Globus pallidus (tissue), 1 donor: ENCODE measurements at regions not wholly inside any gene's neighbourhood (a gene's known extent, or its start where the extent isn't known, plus 50 kb on each side); places are given as distances from the start of the nearest gene placed in this dataset.

ENCODE experiments used
- DNase-seq: peaks from one replicate; pipeline ENCODE4 v3.0.0-alpha.2; 2015; ENCODE audit warnings: low spot score

DNA sequence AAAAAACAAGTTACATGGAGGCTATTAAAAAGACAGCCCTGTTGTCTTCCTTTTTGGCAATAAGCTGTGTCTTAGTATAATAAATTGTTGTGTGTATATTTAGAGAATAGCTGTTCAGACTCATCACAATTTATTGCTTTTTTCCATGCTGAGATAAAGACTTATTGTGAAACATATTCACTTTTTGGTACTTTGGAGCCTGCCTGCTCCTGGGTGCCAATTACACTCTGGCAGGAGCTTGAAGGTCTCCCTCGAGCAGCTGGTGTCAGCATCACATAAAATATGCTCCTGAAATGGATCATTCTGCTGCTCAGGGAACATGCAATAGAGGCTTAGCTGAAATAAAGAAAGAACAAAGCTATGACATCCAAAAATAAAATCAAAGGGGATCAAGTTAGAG, 211.6 kb upstream of the DKK2 start:
- no peak for DNase-seq

DNA sequence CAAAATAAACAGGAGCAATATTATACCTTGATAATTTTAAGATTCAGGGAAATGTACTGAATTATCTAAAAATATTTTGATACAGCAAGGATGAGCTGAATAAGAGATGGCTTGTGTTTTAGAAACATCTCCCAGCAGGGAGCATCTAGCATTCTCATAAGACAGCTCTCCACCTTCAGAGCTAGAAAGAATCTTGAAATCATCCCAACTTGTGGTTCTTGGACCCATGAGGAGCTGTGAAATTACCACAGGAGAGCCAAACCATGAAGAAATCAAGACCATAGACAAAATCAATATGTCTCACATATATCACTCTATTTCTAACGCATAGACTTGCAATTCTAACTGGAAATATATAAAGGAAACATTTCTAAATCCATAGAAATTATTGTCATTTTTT, 210.6 kb upstream of the DKK2 start:
- no peak for DNase-seq

DNA sequence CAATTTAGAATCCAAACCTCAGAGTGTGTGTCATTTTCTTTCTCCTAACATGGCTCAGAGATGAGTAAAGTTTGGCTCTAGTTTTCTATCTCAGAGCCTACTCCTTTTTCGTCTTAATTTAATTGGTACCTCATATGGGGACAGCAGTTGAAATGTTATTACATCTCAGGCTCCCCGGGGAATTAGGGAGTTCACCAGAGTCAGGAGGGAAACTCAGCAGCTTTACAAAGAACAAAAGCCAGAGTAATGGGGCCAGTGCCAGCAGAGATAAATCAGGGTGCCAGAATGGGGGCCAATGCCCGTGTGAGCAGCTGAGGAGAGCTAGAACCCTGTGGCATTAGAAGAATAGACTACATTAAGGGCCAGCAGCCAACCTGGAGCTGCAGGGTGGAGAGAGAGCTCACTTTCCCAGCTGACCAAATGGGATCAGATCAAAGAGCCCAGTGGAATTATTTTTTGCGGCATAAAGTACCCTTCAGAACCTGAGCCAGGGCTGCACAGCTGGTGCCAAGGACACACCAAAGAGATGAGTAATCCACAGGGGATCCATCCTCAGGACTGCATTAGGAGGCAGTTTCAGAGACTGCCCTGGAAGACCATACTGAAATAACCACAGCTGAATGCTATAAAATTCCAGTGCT, 207.1 kb upstream of the DKK2 start:
- DNase-seq = no peak

DNA sequence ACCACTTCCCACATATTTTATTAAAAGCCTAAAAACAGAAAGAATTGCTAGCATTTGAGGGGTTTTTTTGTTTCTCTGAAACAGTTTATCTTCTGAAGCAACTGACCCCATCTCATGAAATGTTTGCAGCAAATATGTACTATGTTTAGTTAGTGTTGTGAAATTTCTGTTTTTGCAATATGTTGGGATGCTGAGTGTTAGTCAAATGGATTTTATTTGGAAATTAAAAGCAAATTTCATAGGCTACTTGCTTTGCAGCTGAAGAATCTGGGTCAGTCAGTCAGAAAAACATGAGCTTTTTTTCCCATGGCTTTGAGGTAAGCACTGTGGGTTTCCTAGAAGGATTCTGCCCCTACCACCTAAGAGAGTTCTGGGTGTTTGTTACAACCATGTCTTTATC, 184.9 kb upstream of the DKK2 start:
- DNase-seq = no peak

DNA sequence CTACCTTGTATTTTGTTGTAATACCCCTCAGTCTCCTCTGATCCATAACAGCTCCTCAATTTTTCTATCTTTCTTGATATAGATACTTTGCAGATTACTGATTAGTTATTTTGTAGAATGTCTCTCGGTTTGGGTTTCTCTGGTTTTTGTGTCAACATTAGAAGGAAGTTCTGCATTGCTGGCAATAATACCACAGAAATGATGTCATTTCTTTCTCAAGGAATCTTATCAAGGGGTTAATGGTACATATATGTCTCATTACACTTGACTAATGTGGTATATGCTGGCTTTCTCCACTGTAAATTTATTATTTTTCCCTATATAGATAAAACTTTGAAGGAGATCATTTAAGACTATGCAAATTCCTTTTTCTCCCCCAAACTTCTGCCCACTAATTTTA, 183.6 kb upstream of the DKK2 start:
- DNase-seq = no peak

DNA sequence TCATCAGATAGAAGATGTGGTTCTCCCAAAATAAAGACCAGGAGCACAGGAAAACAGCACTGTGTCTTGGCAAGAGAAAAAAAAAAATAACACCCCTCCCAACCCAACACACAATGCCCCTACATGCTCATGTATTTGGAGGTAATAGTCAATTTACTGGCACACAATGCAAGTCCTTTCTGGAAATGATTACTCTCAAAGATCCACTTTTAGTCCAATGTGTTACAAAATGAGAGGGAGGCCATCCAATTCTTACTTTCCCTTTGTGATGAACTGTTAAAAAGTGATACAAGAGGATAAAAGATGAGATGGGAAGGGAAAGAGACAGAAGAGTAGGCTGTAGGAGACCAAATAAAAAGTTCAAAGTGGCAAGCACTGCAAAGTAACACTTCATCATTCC, 180.3 kb upstream of the DKK2 start:
- no peak for DNase-seq

DNA sequence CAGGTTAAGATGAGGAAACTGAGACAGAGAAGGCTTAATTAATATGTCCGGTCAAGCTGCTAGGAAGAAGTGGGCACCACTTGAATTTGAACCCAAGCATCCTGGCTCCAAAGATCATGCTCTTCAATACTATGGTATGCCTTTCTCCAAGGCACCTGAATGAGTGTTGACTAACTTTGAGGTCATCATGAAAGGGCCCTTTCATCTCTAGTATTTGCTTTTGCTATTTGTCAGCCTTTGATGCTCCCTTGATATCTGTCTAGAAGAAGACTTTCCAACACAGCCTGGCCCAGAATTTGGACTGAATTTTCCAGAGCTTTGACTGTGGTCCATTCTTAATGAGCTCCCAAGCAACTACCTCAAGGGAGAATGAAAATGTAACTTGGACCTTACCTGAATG, 179.1 kb upstream of the DKK2 start:
- DNase-seq = no peak

DNA sequence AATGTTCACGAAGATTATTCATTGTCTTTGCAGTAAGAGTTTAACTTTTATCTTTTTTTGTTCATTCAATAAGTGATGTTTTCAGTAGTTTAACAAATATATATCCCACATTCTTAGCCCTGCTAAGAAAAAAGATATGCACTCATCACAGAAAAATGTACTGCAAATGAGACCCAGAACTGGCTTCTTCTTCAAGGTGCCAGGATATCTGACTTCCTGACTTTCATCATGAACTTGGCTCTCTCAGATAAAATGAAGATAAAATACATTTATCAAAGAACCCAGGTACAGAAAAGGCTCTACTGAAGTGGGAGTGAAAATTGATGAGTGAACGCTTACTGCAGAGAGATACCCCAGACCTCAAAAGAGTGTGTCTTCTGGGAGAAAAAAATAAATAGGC, 177.8 kb upstream of the DKK2 start:
- DNase-seq = no peak

DNA sequence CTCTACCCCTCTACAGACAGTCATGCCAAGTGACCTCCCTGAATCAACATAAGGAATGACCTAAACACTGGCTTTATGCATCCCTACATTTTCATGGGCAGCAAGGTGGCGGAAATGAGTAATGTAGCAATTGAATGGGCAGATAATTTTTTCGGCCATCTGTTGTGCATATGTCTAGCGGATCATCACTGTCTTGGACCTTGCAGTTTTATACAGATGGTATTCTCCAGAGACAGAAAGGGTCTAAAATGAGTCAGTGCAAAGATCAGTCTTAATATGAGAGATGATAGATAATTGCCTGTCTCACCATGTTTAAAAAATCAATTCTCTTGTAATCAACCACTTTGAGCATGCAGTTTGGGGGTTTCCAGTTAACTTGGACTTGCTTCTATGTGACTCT, 177.3 kb upstream of the DKK2 start:
- no peak for DNase-seq

DNA sequence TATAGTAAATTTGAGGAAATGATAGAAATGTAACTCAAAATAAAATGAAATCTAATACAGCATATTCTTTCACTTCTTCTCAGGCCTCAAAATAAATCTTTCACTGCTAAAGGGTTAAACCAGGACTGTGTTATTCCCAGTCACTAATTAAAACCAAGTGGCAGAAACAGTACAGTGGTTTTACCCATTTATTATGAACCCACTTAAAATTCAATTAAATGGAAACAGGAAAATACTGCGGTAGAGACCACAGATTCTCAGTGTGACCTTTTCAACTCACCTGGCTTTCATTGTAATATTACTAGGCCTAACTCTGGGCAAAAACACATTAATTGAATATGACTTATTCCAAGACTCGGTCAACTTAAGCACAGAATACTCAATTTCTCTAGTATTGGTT, 176.5 kb upstream of the DKK2 start:
- DNase-seq = no peak

DNA sequence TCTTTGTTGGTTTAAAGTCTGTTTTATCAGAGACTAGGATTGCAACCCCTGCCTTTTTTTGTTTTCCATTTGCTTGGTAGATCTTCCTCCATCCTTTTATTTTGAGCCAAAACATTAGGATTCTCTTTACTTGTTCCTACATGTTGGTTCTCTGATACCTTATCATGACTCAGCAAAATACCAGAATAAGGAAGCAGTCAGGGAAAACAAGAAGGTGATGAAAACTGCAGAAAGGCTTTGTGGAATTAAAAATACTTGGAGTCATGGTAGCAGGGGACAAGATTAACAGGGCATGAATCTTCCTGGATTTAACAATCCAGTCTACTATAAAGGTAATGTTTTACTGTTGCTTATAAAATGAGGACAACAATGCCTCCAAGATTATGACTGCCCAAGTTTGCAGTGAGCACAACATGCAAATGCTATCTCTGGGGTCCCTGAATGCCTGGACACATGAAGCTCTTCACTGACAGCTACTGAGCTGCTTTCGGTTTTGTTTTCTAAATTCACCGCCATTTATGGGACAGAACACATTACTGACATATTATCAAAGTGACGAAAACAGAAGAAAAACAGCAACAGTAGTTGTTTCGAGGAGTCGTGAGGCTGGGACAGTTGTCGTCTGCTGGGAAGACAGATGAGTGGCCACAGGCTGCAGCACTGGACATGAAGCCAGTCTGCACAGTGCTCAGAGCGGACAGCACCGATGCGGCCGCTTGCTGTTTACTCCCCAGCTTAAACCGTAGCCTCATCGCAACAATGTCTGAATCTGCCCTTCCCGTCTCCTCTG, 174.5 kb upstream of the DKK2 start:
- no peak for DNase-seq

DNA sequence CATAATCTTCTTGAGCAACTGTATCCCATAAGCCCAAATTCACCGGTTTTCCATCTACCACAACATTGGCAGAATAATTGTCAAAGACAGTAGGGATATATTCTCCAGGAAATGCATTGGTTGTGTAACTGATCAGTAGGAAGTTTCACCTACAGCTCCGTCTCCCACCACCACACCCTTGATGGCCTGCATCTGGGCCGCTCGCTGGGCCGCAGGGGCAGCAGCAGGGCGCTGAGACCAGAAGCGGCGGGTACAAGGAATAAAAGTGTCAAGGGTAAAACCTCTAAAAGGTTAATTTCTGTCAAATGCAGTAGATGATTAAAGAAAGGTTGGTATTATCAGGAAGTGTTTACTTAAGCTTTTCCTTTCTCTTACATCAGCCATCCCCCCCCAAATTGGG, 167.6 kb upstream of the DKK2 start:
- DNase-seq = no peak

DNA sequence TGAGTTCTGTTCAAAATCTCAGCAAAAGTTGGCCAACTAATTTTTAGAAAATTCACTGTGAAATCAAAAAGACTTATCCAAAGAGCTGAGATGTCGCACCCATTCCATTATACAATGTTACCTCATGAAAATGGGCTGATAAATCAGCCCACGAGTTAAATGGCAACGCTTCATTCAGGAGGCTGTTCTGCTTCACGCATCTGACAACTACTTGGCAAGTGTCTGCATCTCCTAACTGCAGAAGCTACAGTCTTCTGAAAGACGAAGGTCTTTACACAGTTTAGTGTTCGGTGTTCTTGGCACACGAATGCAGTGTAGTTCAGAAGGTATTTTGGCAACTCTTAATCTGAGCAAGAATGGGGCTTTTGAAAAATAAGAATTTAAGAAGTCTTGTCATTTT, 166.6 kb upstream of the DKK2 start:
- DNase-seq = no peak

DNA sequence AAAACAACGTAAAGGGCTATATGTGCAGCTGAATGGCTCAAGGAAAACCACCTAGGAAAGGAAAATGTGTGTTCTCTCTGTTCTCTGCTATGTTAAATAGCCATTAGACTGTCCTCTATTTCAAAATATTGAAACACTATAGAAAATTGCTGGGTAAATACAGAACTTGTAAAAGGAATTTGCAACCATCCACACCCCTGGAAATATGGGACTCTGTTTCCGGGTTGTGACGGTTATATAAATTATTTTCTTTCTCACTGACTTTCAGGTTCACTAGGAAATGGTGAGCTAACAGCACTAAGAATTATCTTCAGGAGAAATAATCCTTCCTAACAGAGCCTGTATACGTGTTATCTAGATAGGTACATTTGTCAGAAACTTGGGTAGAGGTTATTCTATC, 161.0 kb upstream of the DKK2 start:
- DNase-seq = no peak

DNA sequence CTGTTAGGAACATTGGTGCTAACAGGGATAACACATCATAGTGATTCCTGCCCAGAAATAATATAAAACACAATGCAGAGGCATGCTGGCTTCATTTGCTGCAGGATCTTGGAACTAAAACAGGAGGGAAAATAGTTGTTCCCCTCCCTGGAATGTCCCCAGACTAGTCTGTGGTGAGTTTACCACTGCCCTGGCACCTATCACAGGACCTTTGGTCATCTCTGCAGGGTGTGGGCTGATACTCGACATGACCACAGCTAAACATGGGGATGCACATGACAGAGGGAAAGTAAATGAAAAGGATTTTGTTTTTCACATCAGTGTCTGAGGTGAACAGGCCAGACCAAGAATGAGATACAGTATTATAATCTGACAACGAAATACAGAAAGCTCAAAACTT, 160.2 kb upstream of the DKK2 start:
- DNase-seq = no peak

DNA sequence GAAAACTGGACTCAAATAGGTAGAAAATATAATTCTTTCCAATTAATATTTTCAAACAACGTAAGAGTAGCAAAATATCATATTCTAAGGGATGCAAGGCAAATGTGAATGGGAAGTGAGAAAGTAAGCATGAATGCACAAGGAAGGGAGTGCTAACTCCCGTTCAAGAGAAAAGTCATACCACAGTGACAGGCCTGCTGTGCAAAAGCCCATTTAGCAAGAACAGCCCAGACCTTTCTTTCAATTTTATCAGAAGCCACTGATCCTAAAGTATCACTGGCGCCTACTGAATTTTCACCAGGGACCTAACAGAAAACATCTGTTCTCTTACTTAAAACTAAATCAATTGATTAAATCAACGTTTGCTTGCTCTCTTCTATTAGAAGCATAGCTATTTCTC, 157.9 kb upstream of the DKK2 start:
- no peak for DNase-seq

DNA sequence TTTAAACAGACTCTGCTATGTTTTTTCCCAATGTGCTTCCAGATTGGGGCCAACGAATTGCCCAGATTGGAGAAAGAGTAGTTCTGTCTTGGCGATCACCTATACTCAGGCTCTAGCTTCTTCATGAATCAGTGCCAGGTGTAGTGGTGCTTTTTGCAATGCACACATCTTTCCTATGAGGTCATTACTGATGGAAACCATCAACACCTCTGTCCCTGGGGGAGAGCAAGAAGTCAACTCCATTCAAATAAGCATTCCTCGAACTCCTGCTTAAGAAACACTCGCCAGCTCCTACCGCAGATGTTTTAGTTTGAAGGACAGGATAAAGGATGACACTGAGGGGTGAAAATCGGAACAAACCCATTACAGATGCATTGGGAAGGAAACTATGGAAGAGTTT, 156.5 kb upstream of the DKK2 start:
- DNase-seq = no peak

DNA sequence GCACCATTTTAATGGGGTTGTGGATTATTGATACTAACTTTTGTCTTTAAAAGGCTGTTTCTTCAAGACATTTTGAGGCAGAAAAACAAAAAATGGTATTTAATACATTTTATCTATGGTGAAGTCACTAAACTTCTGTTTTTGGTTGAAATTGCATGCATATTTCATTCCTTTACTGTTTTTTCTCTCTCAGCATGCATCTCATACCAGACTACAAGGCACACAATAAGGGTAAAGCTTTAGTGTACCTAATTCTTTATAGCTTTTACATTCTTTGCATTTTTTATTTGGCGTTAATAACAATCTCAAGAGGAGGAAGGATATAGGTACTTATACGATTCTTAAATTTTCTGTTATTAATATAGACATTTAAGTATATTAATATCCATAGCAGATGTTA, 151.0 kb upstream of the DKK2 start:
- no peak for DNase-seq

DNA sequence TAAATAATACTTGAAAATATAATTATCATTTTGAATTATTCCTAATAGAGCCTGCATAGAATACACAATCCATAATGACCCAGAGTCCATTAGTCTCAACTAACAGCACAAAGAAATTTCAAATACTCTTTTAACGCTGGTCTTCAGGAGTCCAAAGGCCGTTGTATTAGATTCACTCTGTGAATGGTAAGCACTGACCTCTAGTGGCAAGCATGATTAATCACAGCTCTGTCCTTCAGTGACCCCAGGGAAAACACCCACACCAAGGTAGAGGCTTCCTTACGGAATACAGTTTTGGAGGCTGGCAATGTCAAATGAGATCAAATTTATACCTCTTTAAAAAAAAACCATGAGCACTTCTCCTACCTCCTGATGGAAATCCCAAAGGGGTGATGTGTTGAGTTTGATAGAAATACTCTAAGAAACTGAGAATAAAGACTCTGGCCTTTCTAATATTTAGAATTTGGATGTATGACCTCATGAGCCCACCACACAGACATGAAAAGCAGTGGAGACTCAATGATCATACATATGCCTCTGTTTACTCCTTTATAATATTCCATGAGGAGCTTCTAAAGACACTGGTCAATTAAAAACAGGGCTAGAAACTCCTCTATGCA, 147.2 kb upstream of the DKK2 start:
- DNase-seq = peak; percentile 38

DNA sequence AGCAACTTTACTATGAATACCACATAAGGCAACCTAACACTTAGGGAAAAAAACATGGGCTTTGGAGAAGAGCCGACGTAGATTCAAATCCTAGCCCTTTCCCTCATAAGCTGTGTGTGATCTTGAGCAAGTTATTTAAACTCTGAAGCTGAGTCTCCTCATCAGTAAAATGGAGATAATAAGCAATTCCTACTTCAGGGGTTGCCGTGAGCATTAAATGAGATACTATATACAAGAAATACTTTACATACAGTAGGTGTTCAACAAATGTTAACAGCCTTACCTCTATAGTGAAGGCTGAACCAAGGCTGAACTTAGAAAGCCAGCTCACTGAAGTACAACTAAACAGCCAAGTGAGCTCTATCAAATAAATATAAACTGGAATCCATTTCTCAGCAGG, 146.2 kb upstream of the DKK2 start:
- no peak for DNase-seq

DNA sequence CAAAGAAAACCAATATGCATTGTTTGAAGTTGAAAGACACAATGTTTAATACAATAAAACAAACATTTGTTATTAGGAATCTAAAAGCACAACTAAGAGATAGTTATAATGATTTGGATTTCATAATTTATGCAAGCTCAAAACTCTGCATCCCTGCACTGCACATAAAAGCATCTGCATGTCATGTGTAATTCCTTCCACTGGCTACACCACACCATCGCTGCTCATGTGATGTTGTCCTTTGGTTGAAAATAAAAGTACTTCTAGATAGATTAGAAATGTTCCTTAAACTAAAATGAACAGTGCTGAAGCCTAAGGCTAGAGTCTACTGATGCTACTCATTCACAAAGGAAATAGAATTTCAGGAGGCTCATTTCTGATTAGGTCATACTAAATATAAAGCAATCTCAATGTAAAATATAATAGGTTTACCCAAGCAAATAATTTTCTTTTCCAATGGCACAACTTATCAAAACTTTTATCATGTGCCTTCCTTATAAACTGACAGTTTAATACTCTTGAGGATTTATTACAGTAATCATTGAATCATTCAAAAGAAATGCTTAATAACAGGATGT, 130.8 kb upstream of the DKK2 start:
- no peak for DNase-seq

DNA sequence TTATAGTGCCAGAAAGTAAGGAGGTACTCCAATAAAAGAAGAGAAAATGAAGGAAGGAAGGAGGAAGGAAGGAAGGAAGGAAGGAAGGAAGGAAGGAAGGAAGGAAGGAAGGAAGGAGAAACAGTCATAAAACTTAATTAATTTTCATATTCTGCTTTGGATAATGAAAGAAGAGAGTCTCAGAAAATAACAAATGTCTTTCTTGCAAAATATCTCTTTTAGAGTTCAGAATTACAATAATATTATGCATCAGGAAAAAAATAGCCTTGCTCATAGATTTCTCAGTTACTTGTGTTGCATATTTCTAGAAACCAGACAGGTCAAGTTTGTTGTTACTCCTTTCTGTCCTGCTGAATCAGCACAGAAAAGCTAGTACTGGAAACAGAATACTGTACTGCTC, 130.1 kb upstream of the DKK2 start:
- no peak for DNase-seq

DNA sequence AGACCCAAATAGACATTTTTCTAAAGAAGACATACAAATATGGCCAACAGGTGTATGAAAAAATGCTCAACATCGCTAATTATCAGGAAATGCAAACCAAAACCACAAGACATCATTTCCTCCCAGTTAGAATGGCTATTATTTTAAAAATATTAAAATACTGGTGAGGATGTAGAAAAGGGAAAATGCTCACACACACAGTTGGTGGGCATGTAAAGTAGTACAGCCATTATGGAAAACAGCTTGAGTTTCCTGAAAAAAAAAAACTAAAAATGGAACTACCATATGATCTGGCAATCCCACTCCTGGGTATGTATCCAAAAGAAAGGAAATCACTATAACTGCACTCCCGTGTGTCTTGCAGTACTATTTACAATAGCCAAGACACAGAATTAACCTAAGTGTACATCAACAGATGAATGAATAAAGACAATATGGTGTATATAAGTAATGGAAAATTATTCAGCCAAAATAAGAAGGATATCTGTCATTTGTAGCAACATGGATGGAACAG, 128.9 kb upstream of the DKK2 start:
- DNase-seq = no peak
